ENCODE measurements at regions not wholly inside any gene's neighbourhood (a gene's known extent, or its start where the extent isn't known, plus 50 kb on each side); places are given as distances from the start of the nearest gene placed in this dataset.
"Not testable (repeated sequence)": the region's sequence is repeated elsewhere in the genome, so short reads cannot be mapped to it uniquely, and the experiment has no call there.

DNA sequence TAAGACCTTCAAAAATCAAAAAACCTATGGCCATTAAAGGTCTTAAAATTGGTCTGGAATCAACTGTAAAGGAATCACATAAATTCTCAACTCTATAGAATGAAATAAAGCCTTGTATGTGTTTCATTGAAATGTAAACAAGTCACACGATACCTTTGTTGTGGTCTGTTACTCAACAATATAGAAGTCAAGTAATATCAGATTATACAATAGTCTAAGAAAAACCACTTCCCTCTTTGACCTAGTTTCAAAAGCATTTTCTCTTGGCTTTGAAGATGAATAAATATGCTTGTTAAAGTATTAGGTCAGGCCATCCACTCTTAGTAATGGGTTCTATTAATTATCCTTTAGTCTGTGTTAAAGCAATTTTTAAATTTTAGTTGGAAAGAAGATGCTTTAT, 79.8 kb upstream of the DIO2 start:
- no peak for DNase-seq

DNA sequence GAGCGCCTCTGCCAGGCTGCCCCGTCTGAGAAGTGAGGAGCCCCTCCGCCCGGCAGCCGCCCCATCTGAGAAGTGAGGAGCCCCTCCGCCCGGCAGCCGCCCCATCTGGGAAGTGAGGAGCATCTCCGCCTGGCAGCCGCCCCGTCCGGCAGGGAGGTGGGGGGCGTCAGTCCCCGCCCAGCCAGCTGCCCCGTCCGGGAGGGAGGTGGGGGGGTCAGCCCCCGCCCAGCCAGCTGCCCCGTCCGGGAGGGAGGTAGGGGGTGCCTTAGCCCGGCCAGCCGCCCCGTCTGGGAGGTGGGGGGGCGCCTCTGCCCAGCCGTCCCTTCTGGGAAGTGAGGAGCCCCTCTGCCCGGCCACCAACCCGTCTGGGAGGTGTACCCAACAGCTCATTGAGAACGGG, 75.4 kb upstream of the DIO2 start:
- DNase-seq, result not testable (repeated sequence)

DNA sequence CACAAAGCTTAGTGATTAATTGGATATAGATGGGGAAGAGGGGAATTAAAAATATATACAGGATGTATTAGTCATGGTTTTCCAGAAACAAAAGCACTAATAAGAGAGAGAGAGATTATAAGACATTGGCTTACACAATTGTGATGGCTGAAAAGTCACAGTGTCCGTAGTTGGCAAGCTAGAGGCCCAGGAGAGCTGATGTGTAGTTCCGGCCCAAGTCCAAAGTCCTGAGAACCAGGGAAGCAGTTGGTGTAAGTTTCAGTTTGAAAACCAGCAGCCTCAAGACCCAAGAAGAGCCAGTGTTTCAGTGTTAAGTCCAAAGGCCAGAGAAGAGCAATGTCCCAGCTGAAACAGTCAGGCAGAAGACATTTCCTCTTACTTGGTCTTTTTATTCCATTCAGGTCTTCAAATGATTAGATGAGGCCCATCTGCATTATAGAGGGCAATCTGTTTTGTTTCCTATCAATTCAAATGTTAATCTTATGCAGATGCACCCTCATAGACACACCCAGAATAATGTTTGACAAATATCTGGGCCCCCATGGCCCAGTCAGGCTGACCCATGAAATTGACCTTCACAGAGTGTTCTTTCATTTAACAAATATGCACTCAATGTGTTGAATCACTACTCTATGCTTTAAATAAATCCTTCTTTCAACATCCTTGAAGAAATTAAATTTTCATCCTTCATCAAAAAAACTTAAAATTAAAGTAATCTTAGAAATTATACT, 67.2 kb upstream of the DIO2 start:
- no peak for DNase-seq

DNA sequence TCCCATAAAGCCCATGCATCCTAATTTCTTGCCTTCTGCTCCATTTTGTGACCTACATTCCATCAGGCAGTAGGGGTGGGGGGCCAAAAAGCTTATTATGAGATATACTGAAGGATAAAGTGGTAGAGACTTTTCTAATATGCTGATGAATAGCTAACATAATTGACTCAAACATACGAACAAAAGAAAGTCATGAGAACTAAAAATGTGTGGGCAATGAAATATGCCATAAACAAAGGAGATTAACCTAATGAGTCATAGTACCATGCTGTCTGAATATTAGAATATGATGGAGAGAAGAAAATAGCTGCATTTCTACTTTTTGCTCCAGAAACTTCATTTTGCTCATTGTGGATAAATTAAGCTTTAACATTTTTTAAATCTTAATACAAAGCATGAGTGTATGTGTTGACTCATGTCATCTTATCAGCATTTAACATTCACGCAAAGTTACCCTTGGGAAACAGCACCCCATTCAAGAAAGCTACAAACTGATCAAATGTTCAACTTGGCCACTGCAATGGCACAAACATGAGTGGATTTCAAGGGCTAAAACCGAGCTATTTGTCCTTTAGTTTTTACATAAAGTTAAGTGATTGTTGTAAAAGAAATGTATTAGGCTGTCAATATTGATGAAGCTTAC, 64.0 kb upstream of the DIO2 start:
- no peak for DNase-seq

DNA sequence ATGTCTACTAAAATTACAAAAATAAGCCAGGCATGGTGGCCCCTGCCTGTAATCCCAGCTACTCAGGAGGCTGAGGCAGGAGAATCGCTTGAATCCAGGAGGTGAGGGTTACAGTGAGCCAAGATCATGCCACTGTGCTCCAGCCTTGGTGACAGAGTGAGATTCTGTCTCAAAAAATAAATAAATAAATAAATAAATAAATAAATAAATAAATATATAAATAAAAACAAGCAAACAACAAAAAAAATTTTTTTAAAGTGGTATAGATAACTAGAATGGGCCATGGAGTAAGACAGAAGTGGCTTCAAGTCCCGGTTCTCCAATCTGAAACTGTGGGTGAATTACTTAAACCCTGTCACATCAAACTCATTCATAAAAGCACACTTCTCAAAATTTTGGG, 63.0 kb upstream of the DIO2 start:
- not testable (repeated sequence) for DNase-seq

DNA sequence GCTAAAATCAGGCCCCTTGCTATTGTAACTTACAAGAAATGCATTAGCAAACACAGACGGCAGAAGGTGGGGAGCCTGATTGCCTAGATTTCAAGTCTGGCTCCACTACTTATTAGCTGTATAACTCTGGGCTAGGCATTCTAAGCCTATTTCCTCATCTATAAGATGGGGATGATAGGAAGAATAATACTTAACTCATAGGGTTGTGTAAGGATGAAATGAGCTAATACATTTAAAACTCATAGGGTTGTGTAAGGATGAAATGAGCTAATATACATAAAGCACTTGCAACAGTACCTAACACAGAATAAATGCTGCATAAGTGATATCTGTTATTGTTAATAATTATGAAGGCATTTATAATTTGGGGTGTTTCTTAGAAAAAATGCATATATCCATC, 60.1 kb upstream of the DIO2 start:
- DNase-seq, result no peak

DNA sequence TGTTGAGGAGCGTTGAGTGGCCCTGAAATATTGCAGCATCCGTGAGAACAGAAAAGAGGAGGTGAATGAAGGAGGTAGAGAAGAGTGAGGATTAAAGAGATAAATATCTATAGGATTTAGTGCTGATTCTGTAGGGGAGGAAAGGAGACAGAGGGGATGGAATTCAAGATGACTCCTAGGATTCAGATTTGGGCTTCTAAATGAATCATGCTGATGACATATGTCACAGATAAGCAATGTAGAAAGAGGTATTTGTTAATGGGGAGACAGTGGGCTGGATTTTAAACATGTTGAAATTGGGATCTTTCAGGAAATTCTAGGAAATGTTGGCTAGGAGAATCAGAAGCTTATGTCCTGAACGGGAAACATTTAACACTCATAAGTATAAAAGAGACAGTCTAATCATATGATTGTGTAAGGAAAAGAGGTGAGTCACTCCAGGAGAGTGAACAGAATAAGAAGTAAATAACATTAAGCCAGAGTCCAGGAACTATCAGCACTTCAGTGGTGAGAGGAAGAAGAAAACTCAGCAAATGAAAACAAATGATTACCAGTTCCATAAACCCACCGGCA, 58.1 kb upstream of the DIO2 start:
- no peak for DNase-seq

DNA sequence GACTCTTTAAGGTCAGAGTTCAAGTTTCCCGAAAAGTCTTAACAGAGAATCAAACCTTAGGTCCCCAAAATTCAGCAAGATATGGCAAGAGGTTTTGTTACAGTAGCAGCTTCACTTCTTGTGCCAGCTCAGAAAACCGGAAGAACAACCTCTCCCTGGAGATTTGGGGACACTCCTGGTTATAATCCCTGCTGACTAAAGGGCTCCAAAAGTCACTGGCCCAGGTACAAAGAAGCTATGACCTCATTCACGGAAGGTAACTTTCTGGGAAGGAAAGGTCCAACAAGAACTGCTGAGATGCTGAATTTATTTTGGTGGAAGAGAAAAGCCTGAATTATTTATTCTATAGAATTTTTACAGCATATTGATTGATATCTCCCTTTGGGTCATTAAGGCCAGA, 55.6 kb upstream of the DIO2 start:
- no peak for DNase-seq

DNA sequence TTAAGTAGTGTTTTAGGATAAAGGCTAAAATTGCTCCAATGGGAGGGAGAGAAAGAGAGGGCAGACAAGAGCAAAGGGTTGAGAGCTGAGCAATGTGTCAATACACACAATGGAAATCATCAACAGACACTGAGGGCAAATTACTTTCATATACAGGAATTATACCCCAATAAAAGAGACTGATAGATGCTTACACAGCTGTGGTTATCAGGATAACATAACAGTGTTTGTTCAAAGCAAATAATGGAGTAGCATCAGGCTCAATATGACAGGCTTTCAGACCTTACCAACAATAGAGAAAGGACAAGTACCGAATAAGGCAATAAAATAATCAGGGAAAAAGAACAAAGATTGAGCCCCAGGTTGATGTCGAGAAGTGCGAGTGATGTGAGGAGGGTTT, 53.4 kb upstream of the DIO2 start:
- DNase-seq, result peak; percentile 86 to 90

All from NCI-H1930 (cell line).